Sigmoid colon (tissue), 6 donors: ENCODE measurements at regions not wholly inside any gene's neighbourhood (a gene's known extent, or its start where the extent isn't known, plus 50 kb on each side); places are given as distances from the start of the nearest gene placed in this dataset.

Source experiments
- DNase-seq: peaks from one replicate; pipeline ENCODE4 v3.0.0-alpha.2; 2019
- H3K27ac ChIP-seq, 4 donors: fragments of 200-600 bp; sonication (generic); one replicate each; pipeline ENCODE4 v1.5.1; 2016 to 2019; ENCODE audit warnings: mild to moderate bottlenecking in 1 of 4
- H3K27me3 ChIP-seq, 3 donors: fragments of 200-600 bp; sonication (generic); one replicate each; pipeline ENCODE4 v1.5.1; 2019; ENCODE audit warnings: mild to moderate bottlenecking in 1 of 3
- H3K36me3 ChIP-seq, 4 donors: fragments of 200-600 bp; sonication (generic); one replicate each; pipeline ENCODE4 v1.5.1; 2016 to 2019
- H3K4me1 ChIP-seq, 4 donors: fragments of 200-600 bp; sonication (generic); one replicate each; pipeline ENCODE4 v1.5.1; 2017 to 2019
- H3K4me3 ChIP-seq, 4 donors: fragments of 200-600 bp; sonication (generic); one replicate each; pipeline ENCODE4 v1.5.1; 2017 to 2019; ENCODE audit warnings: mild to moderate bottlenecking in 2 of 4, moderate library complexity in 1 of 4
- H3K9me3 ChIP-seq, 4 donors: fragments of 200-600 bp in 3 of 4; sonication (generic) in 3 of 4; one replicate each; pipeline versions ENCODE4 v1.5.1 to v1.6.1; 2013 to 2019
- EP300 ChIP-seq, 4 donors: sonication (generic); formaldehyde crosslinking; IDR thresholded peaks; one replicate each; pipeline ENCODE4 v1.6.1; 2017; ENCODE audit warnings: antibody characterized with exemption in 4 of 4
- POLR2A ChIP-seq, 2 donors: fragments of 450-650 bp; IDR thresholded peaks; one replicate each; pipeline ENCODE4 v1.6.1; 2016; ENCODE audit warnings: antibody characterized with exemption in 2 of 2, mild to moderate bottlenecking in 2 of 2, moderate library complexity in 2 of 2
- POLR2AphosphoS5 ChIP-seq, 4 donors: sonication (generic); formaldehyde crosslinking; IDR thresholded peaks; one replicate each; pipeline ENCODE4 v1.6.1; 2017; ENCODE audit warnings: antibody characterized with exemption in 4 of 4
- WGBS, 2 donors: extraction: QIAGEN DNeasy Blood & Tissue Kit; methylation state at CpG; one replicate each; pipeline ENCODE4 v1.1.7; 2013; 5-methylcytosine and 5-hydroxymethylcytosine counted together
- intact Hi-C: fragments of 100-400 bp; cut with DNase I; formaldehyde crosslinking; loops from one replicate; pipeline ENCODE4 v1.15.1; 2023
- TF ChIP-seq, protein P1 (sequence below), 4 experiments: fragments of 450-650 bp in 3 of 4; fragments of 200-600 bp in 1 of 4; IDR thresholded peaks; one replicate each; pipeline ENCODE4 v1.5.1; 2016 to 2019; ENCODE audit warnings: antibody characterized with exemption in 4 of 4, mild to moderate bottlenecking in 3 of 4, moderate library complexity in 2 of 4
- donor health status: healthy with polysubstance abuse.
- donor health status: healthy.

DNA sequence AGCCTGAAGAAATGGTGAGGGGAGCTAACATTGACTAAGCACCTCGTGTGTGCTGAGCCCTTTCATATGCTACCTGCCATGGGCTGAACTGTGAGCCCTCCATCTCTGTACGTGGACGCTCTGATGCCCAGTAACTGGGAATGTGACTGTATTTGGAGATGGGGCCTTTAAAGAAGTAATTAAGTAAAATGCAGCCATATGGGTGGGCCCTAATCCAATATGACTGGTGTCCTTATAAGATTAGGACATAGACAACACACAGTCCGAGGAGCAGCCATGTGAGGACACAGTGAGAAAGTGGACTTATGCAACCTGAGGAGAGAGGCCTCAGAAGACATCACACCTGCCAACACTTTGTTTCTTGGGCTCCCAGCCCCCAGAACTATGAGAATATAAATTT is 92.7 kb upstream of the ATP1B1 start:
- Histone ChIP-seq H3K27ac (no peak overlapping the region), H3K36me3 (no peaks in the 10 kb centered on the region), H3K9me3 (no peaks in the 10 kb centered on the region), H3K4me1 (no peaks in the 10 kb centered on the region), H3K4me3 (no peak overlapping the region), H3K27me3 (no peaks in the 10 kb centered on the region)
- 92 to 96% methylated on average over 4 of the region's 4 CpGs for WGBS, 2 donors
- DNase-seq, result no peak
- intact Hi-C loops, result no loop called here
- TF ChIP-seq EP300 (IDR thresholded peaks at IDR 0.05), result no peak
- no peak for TF ChIP-seq POLR2A (IDR thresholded peaks at IDR 0.05)
- no peak for TF ChIP-seq POLR2AphosphoS5 (IDR thresholded peaks at IDR 0.05)
- TF ChIP-seq, protein P1, sequence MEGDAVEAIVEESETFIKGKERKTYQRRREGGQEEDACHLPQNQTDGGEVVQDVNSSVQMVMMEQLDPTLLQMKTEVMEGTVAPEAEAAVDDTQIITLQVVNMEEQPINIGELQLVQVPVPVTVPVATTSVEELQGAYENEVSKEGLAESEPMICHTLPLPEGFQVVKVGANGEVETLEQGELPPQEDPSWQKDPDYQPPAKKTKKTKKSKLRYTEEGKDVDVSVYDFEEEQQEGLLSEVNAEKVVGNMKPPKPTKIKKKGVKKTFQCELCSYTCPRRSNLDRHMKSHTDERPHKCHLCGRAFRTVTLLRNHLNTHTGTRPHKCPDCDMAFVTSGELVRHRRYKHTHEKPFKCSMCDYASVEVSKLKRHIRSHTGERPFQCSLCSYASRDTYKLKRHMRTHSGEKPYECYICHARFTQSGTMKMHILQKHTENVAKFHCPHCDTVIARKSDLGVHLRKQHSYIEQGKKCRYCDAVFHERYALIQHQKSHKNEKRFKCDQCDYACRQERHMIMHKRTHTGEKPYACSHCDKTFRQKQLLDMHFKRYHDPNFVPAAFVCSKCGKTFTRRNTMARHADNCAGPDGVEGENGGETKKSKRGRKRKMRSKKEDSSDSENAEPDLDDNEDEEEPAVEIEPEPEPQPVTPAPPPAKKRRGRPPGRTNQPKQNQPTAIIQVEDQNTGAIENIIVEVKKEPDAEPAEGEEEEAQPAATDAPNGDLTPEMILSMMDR (IDR thresholded peaks at IDR 0.05), result no peak

DNA sequence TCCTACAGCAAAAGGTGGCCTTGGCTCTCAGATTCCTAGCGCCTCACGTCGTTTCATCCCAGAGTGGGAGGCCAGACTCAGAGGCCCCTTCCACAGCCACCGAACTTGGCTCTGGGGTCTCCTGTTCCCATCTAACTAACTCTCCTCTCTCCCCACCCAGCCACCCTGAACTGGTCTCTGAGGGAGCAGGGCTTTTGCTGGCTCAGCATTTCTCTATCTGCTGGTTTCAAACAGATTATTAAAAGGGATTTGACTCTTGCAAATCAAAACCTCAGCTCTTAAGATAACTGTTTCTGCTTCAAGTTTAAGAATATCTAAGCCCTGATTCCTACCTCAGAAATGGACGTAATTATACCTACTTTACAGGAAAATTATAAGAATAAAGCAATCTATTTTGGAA is 91.0 kb upstream of the ATP1B1 start:
- Histone ChIP-seq H3K27ac (no peak overlapping the region), H3K36me3 (no peaks in the 10 kb centered on the region), H3K4me3 (no peak overlapping the region), H3K4me1 (no peaks in the 10 kb centered on the region), H3K9me3 (no peaks in the 10 kb centered on the region), H3K27me3 (no peaks in the 10 kb centered on the region)
- WGBS, 2 donors, result 95 to 97% methylated on average over 5 of the region's 5 CpGs
- no peak for DNase-seq
- intact Hi-C loops, result no loop called here
- TF ChIP-seq POLR2A (IDR thresholded peaks at IDR 0.05) (no peak), EP300 (IDR thresholded peaks at IDR 0.05) (no peak), POLR2AphosphoS5 (IDR thresholded peaks at IDR 0.05) (no peak)
- TF ChIP-seq, protein P1 (IDR thresholded peaks at IDR 0.05), result no peak

DNA sequence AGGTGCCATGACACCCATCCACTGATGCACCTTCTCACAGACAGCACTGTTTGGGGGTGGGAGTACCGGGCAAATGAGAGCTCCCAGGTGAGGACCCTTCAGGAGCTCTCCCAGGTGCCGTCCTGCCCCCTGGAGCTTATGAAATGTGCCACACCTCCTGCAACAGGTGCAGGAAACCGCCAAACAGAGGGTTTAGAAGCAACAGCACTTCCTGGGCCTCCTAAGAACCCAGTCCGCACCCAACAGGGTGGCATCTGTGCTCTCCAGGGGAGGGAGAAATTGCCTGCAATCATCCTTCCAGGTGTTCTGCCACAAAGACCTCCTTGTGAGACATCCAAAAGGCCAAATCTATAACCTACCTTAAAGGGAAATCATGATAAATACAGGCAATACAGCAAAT is 87.7 kb upstream of the ATP1B1 start:
- intact Hi-C loops, result no loop called here
- no peaks in the 10 kb centered on the region for H3K27me3 ChIP-seq
- TF ChIP-seq, protein P1 (IDR thresholded peaks at IDR 0.05), result no peak
- TF ChIP-seq POLR2AphosphoS5 (IDR thresholded peaks at IDR 0.05) (no peak), EP300 (IDR thresholded peaks at IDR 0.05) (no peak), POLR2A (IDR thresholded peaks at IDR 0.05) (no peak)
- 21 to 72% methylated on average over 4 of the region's 4 CpGs for WGBS, 2 donors
- H3K27ac ChIP-seq, result no peak overlapping the region
- H3K36me3 ChIP-seq, result no peaks in the 10 kb centered on the region
- H3K9me3 ChIP-seq, result no peaks in the 10 kb centered on the region
- H3K4me3 ChIP-seq, result no peak overlapping the region
- no peak for DNase-seq
- no peaks in the 10 kb centered on the region for H3K4me1 ChIP-seq

DNA sequence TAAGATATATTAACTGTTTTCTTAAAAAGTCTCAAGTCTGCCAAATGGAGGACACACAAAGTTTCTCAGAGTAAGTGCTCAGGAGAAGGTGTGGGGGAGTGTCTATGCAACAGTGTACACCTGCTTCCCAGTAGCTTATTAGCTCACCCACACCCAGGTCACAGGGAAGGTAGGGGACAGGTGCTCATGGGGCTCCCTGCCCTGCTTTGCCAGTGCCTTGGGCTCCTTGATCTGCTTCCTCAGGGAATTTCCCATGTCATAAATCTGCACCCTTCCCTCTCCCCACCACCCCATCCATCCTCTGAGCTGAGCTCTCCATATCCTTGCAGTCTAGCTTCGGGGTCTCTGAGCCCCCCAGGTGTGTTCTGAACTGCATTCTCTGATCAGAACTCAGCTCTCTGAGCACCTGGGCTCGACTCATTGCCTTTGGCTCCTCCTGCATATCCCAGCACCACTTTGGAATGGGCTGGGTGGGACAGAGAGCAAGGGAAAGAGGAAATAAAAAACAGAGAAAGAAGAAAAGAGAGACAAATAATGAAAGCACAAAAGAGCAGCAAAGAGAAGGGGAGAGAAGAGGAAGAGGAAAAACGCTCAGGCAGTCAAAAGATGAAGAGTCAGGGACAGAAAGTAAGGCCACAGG is 87.0 kb upstream of the ATP1B1 start:
- Histone ChIP-seq H3K4me1 (no peaks in the 10 kb centered on the region), H3K9me3 (no peaks in the 10 kb centered on the region), H3K4me3 (no peak overlapping the region), H3K27ac (no peak overlapping the region), H3K36me3 (no peaks in the 10 kb centered on the region), H3K27me3 (no peaks in the 10 kb centered on the region)
- no peak for DNase-seq
- TF ChIP-seq EP300 (IDR thresholded peaks at IDR 0.05), result no peak
- TF ChIP-seq POLR2AphosphoS5 (IDR thresholded peaks at IDR 0.05), result no peak
- TF ChIP-seq POLR2A (IDR thresholded peaks at IDR 0.05), result no peak
- TF ChIP-seq, protein P1 (IDR thresholded peaks at IDR 0.05), result no peak
- 14 to 47% methylated on average over 3 of the region's 3 CpGs for WGBS, 2 donors
- intact Hi-C loops, result no loop called here

DNA sequence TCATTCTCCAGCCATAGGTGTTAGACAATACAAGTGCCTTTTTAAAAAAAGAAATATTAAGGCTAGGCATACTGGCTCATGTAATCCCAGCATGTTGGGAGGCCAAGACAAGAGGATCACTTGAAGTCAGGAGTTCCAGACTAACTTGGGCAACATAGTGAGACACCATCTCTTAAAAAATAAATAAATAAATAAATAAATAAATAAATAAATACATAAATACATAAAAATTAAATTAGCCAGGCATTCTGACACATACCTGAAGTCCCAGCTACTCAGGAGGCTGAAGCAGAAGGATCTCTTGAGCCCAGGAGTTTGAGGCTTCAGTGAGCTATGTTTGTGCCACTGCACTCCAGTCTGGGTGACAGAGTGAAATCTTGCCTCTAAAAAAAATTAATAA is 85.8 kb upstream of the ATP1B1 start:
- Histone ChIP-seq H3K4me1 (no peaks in the 10 kb centered on the region), H3K27ac (no peak overlapping the region), H3K4me3 (no peak overlapping the region), H3K27me3 (no peaks in the 10 kb centered on the region), H3K36me3 (no peaks in the 10 kb centered on the region), H3K9me3 (no peaks in the 10 kb centered on the region)
- intact Hi-C loops, result no loop called here
- TF ChIP-seq, protein P1 (IDR thresholded peaks at IDR 0.05), result no peak
- TF ChIP-seq EP300 (IDR thresholded peaks at IDR 0.05), result no peak
- TF ChIP-seq POLR2A (IDR thresholded peaks at IDR 0.05), result no peak
- TF ChIP-seq POLR2AphosphoS5 (IDR thresholded peaks at IDR 0.05), result no peak
- no peak for DNase-seq
